Colonic mucosa (tissue), 4 donors: ENCODE measurements at regions not wholly inside any gene's neighbourhood (a gene's known extent, or its start where the extent isn't known, plus 50 kb on each side); places are given as distances from the start of the nearest gene placed in this dataset.
"Not testable (repeated sequence)": the region's sequence is repeated elsewhere in the genome, so short reads cannot be mapped to it uniquely, and the experiment has no call there.

Source experiments
- DNase-seq: peaks from one replicate; pipeline ENCODE4 v3.0.0-alpha.2; 2020
- H3K27ac ChIP-seq: fragments of 200-600 bp; one replicate; pipeline ENCODE4 v1.8.0; 2021
- H3K27me3 ChIP-seq: fragments of 200-600 bp; one replicate; pipeline ENCODE4 v1.8.0; 2021
- H3K36me3 ChIP-seq: fragments of 200-600 bp; one replicate; pipeline ENCODE4 v1.8.0; 2021
- H3K4me1 ChIP-seq: fragments of 200-600 bp; one replicate; pipeline ENCODE4 v1.8.0; 2021; ENCODE audit warnings: mild to moderate bottlenecking
- H3K4me3 ChIP-seq: fragments of 200-600 bp; one replicate; pipeline ENCODE4 v1.8.0; 2021
- H3K9ac ChIP-seq, 2 donors: one replicate each; pipeline ENCODE4 v1.7.0; 2013; ENCODE audit warnings: control low read depth in 2 of 2, low read depth in 2 of 2, low read length in 2 of 2
- H3K9me3 ChIP-seq: fragments of 200-600 bp; one replicate; pipeline ENCODE4 v1.8.0; 2021
- intact Hi-C: fragments of 100-400 bp; cut with DNase I; formaldehyde crosslinking; loops from one replicate; pipeline ENCODE4 v1.14.1; 2022
- TF ChIP-seq, protein P1 (sequence below): fragments of 200-600 bp; IDR thresholded peaks from one replicate; pipeline ENCODE4 v1.8.0; 2022; ENCODE audit warnings: antibody characterized with exemption, mild to moderate bottlenecking
- donor health status: healthy.
- donor health status: DM: no; HTN: no; CAD: no.
- donor health status: DM: no; HTN: no; CAD: no.

- no peaks in the 10 kb centered on the region for H3K36me3 ChIP-seq
- intact Hi-C loops = no loop called here
- no peaks in the 10 kb centered on the region for H3K9me3 ChIP-seq
- no peaks in the 10 kb centered on the region for H3K27me3 ChIP-seq
- TF ChIP-seq, protein P1, sequence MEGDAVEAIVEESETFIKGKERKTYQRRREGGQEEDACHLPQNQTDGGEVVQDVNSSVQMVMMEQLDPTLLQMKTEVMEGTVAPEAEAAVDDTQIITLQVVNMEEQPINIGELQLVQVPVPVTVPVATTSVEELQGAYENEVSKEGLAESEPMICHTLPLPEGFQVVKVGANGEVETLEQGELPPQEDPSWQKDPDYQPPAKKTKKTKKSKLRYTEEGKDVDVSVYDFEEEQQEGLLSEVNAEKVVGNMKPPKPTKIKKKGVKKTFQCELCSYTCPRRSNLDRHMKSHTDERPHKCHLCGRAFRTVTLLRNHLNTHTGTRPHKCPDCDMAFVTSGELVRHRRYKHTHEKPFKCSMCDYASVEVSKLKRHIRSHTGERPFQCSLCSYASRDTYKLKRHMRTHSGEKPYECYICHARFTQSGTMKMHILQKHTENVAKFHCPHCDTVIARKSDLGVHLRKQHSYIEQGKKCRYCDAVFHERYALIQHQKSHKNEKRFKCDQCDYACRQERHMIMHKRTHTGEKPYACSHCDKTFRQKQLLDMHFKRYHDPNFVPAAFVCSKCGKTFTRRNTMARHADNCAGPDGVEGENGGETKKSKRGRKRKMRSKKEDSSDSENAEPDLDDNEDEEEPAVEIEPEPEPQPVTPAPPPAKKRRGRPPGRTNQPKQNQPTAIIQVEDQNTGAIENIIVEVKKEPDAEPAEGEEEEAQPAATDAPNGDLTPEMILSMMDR = no peak
- no peak overlapping the region for H3K9ac ChIP-seq
- H3K4me3 ChIP-seq = no peak overlapping the region
- H3K27ac ChIP-seq = no peak overlapping the region
- H3K4me1 ChIP-seq = no peaks in the 10 kb centered on the region
- DNase-seq = no peak
Measured at GRCh38 chr4:64747919-64748715, 338.9 kb upstream of the TECRL start.

DNA sequence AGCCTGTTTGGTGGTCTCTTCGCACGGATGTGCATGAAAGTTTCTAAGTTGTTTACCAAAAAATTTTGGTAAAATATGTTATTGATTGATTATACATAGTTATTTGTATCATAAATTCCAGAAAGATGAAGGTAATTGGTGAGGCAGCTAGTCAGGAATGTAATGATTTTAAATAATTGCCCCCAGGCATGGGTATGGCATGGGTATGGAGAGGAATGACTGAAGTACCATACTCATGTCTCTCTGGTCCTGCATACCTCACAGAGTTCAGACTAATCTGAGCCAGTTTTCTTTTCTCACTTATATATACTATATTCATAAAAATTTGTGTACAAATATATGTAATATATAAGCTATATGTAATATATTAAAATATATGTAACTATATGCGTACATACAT is 329.0 kb upstream of the TECRL start:
- intact Hi-C loops = no loop called here
- DNase-seq = no peak
- H3K9me3 ChIP-seq = no peaks in the 10 kb centered on the region
- no peaks in the 10 kb centered on the region for H3K4me1 ChIP-seq
- no peak overlapping the region for H3K4me3 ChIP-seq
- no peaks in the 10 kb centered on the region for H3K36me3 ChIP-seq
- no peaks in the 10 kb centered on the region for H3K27me3 ChIP-seq
- no peak overlapping the region for H3K9ac ChIP-seq
- TF ChIP-seq, protein P1 = no peak
- no peak overlapping the region for H3K27ac ChIP-seq

DNA sequence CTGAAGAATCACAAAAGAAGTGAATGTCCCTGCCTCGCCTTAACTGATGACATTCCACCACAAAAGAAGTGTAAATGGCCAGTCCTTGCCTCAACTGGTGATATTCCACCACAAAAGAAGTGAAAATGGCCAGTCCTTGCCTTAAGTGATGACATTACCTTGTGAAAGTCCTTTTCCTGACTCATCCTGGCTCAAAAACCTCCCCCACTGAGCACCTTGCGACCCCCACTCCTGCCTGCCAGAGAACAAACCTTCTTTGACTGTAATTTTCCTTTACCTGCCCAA is 328.5 kb upstream of the TECRL start:
- H3K27ac ChIP-seq, H3K9ac ChIP-seq, H3K4me3 ChIP-seq, H3K4me1 ChIP-seq, H3K36me3 ChIP-seq, DNase-seq, H3K27me3 ChIP-seq, intact Hi-C loops, H3K9me3 ChIP-seq: not testable (repeated sequence)

GRCh38 chr4:64737026-64737853 is 328.0 kb upstream of the TECRL start:
- H3K9me3 ChIP-seq = no peaks in the 10 kb centered on the region
- DNase-seq = no peak
- H3K27ac ChIP-seq = no peak overlapping the region
- H3K4me3 ChIP-seq = no peak overlapping the region
- intact Hi-C loops = no loop called here
- no peaks in the 10 kb centered on the region for H3K27me3 ChIP-seq
- H3K36me3 ChIP-seq = no peaks in the 10 kb centered on the region
- no peak overlapping the region for H3K9ac ChIP-seq
- no peaks in the 10 kb centered on the region for H3K4me1 ChIP-seq
- TF ChIP-seq, protein P1 = no peak

DNA sequence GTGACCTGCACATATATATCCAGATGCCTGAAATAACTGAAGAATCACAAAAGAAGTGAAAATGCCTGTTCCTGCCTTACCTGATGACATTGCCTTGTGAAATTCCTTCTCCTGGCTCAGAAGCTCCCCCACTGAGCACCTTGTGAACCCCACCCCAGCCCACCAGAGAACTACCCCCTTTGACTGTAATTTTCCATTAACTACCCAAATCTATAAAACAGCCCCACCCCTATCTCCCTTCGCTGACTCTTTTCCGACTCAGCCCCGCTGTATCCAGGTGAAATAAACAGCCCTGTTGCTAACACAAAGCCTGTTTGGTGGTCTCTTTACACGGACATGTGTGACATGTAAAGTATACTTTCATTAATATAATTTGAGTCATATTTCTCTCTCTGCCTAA is 320.3 kb upstream of the TECRL start:
- TF ChIP-seq, protein P1 = no peak
- no peak overlapping the region for H3K9ac ChIP-seq
- no peak overlapping the region for H3K27ac ChIP-seq
- intact Hi-C loops = no loop called here
- H3K36me3 ChIP-seq = no peaks in the 10 kb centered on the region
- H3K27me3 ChIP-seq = no peaks in the 10 kb centered on the region
- no peak for DNase-seq
- H3K9me3 ChIP-seq = no peaks in the 10 kb centered on the region
- H3K4me3 ChIP-seq = no peak overlapping the region
- no peaks in the 10 kb centered on the region for H3K4me1 ChIP-seq

DNA sequence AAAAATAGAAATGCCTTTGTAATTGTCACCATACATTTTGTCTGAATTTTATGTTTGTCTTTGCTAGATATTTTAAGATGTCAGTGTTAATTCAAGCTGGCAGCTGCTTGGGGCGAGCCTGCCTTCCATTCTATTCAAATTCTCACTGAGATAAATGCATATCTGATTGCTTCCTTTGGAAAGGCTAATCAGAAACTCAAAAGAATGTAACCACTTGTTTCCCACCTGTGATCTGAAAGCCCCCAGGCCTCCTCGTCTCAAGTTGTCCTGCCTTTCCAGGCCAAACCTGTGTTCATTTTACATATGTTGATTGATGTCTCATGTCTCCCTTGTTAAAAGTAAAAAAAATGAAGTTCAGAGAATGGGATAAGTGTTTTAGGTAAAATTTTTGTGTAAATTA is 318.7 kb upstream of the TECRL start:
- Histone ChIP-seq H3K36me3 (no peaks in the 10 kb centered on the region), H3K9me3 (no peaks in the 10 kb centered on the region), H3K4me1 (no peaks in the 10 kb centered on the region), H3K27me3 (no peaks in the 10 kb centered on the region), H3K9ac (no peak overlapping the region), H3K4me3 (no peak overlapping the region), H3K27ac (no peak overlapping the region)
- TF ChIP-seq, protein P1 = no peak
- DNase-seq = no peak
- intact Hi-C loops = no loop called here

DNA sequence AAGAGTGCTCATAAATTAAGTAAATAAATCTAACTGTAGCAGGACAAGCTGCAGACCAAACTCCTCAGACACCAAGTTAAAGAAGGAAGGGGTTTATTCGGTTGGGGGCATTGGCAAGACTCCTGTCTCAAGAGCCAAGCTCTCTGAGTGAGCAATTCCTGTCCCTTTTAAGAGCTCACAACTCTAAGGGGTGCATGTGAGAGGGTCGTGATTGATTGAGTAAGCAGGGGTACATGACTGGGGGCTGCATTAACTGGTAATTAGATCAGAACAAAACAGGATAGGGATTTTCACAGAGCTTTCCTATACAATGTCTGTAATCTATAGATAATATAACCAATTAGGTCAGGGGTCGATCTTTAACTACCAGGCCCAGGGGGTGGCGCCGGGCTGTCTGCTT is 318.1 kb upstream of the TECRL start:
- DNase-seq, H3K4me3 ChIP-seq, H3K36me3 ChIP-seq, H3K4me1 ChIP-seq, H3K9me3 ChIP-seq, H3K27ac ChIP-seq, H3K9ac ChIP-seq, intact Hi-C loops, H3K27me3 ChIP-seq: not testable (repeated sequence)
